HL-60 (cell line): ENCODE measurements at regions not wholly inside any gene's neighbourhood (a gene's known extent, or its start where the extent isn't known, plus 50 kb on each side); places are given as distances from the start of the nearest gene placed in this dataset.

Experiments used
- DNase-seq, 2 experiments: peaks; one replicate each; pipeline ENCODE4 v3.0.0-alpha.2; 2010 to 2020; ENCODE audit warnings: low read depth in 1 of 2, low spot score in 1 of 2
- H3K27ac ChIP-seq: fragments of 250-450 bp; sonication (Bioruptor Pico); replicated peaks from 2 replicates; pipeline ENCODE4 v1.5.1; 2020; ENCODE audit warnings: mild to moderate bottlenecking, moderate library complexity
- H3K27me3 ChIP-seq: fragments of 250-450 bp; sonication (Bioruptor Pico); 2 replicates; pipeline ENCODE4 v1.5.1; 2021; ENCODE audit warnings: mild to moderate bottlenecking, moderate library complexity; ENCODE audit not compliant: insufficient read depth, poor library complexity, severe bottlenecking
- H3K4me3 ChIP-seq: replicated peaks from 2 replicates; pipeline ENCODE4 v1.5.1; 2011; ENCODE audit warnings: mild to moderate bottlenecking, control low read depth, low read length; ENCODE audit not compliant: insufficient read depth
- GABPA ChIP-seq: IDR thresholded peaks from 2 replicates; pipeline ENCODE4 v1.6.1; 2012; ENCODE audit warnings: low read depth
- POLR2AphosphoS5 ChIP-seq: IDR thresholded peaks from 2 replicates; pipeline ENCODE4 v1.6.1; 2012; ENCODE audit warnings: low read depth
- SPI1 ChIP-seq: IDR thresholded peaks from 2 replicates; pipeline ENCODE4 v1.6.1; 2012; ENCODE audit warnings: low read depth, mild to moderate bottlenecking, borderline replicate concordance
- TF ChIP-seq, protein P1 (sequence below): IDR thresholded peaks from 2 replicates; pipeline ENCODE4 v1.6.1; 2012; ENCODE audit warnings: low read depth; ENCODE audit not compliant: insufficient replicate concordance
- TF ChIP-seq, protein P2 (sequence below): IDR thresholded peaks from one replicate; pipeline ENCODE4 v1.5.1; 2011; ENCODE audit warnings: low read length, control low read depth, inconsistent platforms; ENCODE audit not compliant: insufficient read depth

DNA sequence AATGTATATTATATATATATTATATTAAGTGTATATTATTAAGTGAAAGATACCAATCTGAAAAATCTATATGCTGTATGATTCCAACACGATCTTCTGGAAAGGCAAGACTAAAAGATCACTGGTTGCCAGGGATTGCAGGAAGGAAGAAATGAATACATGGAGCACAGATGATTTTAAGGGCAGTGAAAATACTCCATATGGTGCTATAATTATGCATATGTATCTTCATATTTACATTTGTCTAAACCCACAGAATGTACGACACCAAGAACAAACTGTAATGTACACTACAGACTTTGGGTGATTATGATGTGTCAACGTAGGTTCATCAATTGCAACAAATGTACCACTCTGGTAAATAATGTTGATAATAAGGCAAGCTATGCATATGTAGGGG, 194.7 kb upstream of the MME start:
- TF ChIP-seq GABPA, result no peak
- TF ChIP-seq SPI1, result no peak
- TF ChIP-seq, protein P1, sequence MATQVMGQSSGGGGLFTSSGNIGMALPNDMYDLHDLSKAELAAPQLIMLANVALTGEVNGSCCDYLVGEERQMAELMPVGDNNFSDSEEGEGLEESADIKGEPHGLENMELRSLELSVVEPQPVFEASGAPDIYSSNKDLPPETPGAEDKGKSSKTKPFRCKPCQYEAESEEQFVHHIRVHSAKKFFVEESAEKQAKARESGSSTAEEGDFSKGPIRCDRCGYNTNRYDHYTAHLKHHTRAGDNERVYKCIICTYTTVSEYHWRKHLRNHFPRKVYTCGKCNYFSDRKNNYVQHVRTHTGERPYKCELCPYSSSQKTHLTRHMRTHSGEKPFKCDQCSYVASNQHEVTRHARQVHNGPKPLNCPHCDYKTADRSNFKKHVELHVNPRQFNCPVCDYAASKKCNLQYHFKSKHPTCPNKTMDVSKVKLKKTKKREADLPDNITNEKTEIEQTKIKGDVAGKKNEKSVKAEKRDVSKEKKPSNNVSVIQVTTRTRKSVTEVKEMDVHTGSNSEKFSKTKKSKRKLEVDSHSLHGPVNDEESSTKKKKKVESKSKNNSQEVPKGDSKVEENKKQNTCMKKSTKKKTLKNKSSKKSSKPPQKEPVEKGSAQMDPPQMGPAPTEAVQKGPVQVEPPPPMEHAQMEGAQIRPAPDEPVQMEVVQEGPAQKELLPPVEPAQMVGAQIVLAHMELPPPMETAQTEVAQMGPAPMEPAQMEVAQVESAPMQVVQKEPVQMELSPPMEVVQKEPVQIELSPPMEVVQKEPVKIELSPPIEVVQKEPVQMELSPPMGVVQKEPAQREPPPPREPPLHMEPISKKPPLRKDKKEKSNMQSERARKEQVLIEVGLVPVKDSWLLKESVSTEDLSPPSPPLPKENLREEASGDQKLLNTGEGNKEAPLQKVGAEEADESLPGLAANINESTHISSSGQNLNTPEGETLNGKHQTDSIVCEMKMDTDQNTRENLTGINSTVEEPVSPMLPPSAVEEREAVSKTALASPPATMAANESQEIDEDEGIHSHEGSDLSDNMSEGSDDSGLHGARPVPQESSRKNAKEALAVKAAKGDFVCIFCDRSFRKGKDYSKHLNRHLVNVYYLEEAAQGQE, result no peak
- TF ChIP-seq, protein P2, sequence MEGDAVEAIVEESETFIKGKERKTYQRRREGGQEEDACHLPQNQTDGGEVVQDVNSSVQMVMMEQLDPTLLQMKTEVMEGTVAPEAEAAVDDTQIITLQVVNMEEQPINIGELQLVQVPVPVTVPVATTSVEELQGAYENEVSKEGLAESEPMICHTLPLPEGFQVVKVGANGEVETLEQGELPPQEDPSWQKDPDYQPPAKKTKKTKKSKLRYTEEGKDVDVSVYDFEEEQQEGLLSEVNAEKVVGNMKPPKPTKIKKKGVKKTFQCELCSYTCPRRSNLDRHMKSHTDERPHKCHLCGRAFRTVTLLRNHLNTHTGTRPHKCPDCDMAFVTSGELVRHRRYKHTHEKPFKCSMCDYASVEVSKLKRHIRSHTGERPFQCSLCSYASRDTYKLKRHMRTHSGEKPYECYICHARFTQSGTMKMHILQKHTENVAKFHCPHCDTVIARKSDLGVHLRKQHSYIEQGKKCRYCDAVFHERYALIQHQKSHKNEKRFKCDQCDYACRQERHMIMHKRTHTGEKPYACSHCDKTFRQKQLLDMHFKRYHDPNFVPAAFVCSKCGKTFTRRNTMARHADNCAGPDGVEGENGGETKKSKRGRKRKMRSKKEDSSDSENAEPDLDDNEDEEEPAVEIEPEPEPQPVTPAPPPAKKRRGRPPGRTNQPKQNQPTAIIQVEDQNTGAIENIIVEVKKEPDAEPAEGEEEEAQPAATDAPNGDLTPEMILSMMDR, result no peak
- TF ChIP-seq POLR2AphosphoS5, result no peak
- DNase-seq, result no peak
- no peaks in the 10 kb centered on the region for H3K27me3 ChIP-seq

DNA sequence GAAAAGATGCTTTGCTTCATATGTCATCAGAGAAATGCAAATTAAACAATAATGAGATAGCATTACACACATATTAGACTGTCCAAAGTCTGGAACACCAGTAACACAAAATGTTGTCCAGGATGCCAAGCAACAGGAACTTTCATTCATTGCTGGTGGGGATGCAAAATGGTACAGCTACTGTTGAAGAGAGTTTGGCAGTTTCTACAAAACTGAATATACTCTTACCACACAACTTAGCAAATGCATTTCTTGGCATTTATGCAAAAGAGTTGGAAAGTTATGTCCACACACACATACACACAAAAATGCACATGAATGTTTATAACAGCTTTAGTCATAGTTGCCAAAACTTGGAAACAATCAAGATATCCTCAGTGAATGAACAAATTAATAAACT, 195.2 kb upstream of the MME start:
- TF ChIP-seq, protein P2, result no peak
- TF ChIP-seq, protein P1, result no peak
- TF ChIP-seq SPI1 (no peak), GABPA (no peak), POLR2AphosphoS5 (no peak)
- no peak overlapping the region for H3K4me3 ChIP-seq
- no peak for DNase-seq
- no peaks in the 10 kb centered on the region for H3K27me3 ChIP-seq
- no peak overlapping the region for H3K27ac ChIP-seq

More for the DNA sequence above, 194.7 kb upstream of the MME start:
- no peak overlapping the region for H3K27ac ChIP-seq
- H3K4me3 ChIP-seq, result no peak overlapping the region

DNA sequence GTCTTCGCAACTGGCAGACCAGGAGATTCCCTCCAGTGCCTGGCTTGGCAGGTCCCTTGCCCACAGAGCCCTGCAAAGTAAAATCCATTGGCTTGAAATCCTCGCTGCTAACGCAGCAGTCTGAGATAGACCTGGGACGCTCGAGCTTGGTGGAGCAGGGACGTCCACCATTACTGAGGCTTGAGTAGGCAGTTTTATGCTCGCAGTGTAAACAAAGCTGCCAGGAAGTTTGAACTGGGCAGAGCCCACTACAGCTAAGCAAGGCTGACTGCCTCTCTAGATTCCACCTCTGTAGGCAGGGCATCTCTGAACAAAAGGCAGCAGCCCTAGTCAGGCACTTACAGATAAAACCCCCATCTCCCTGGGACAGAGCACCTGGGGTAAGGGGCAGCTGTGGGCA, 205.0 kb upstream of the MME start:
- Histone ChIP-seq H3K27ac (no peak overlapping the region), H3K4me3 (no peak overlapping the region), H3K27me3 (no peaks in the 10 kb centered on the region)
- TF ChIP-seq SPI1, result no peak
- TF ChIP-seq, protein P1, result no peak
- TF ChIP-seq GABPA, result no peak
- no peak for TF ChIP-seq POLR2AphosphoS5
- TF ChIP-seq, protein P2, result no peak
- no peak for DNase-seq
